Stimulated activated effector memory CD8-positive, alpha-beta T cell treated with anti-CD3 and anti-CD28 coated beads, Interleukin-12 subunit alpha, Interleukin-12 subunit beta, amount 100 ng/mL, for 72 hours (primary cell): ENCODE measurements at regions not wholly inside any gene's neighbourhood (a gene's known extent, or its start where the extent isn't known, plus 50 kb on each side); places are given as distances from the start of the nearest gene placed in this dataset.

Experiments used
- ATAC-seq: fragments of 150-1000 bp; cut with Tn5 transposase; 2 replicates; pipeline ENCODE4 v1.10.0; 2021
- DNase-seq, 2 donors: peaks; one replicate each; pipeline ENCODE4 v3.0.0; 2021 to 2022; ENCODE audit warnings: low spot score in 2 of 2
- H3K27ac Mint-ChIP-seq: one replicate; pipeline ENCODE4 v1.8.0; 2022; ENCODE audit warnings: mild to moderate bottlenecking, mixed read lengths
- H3K36me3 Mint-ChIP-seq: one replicate; pipeline ENCODE4 v1.8.0; 2022; ENCODE audit warnings: mild to moderate bottlenecking, mixed read lengths
- H3K4me1 Mint-ChIP-seq: one replicate; pipeline ENCODE4 v1.8.0; 2022; ENCODE audit warnings: mixed read lengths
- H3K4me3 Mint-ChIP-seq: one replicate; pipeline ENCODE4 v1.8.0; 2022; ENCODE audit warnings: mild to moderate bottlenecking, mixed read lengths
- H3K9me3 Mint-ChIP-seq: one replicate; pipeline ENCODE4 v1.8.0; 2022; ENCODE audit warnings: mixed read lengths

GRCh38 chr10:24128066-24128730 is 80.7 kb upstream of the KIAA1217 start:
- H3K4me3 Mint-ChIP-seq: no peak overlapping the region
- no peaks in the 10 kb centered on the region for H3K4me1 Mint-ChIP-seq
- no peaks in the 10 kb centered on the region for H3K9me3 Mint-ChIP-seq
- ATAC-seq (no peak), DNase-seq (no peak)
- no peak overlapping the region for H3K27ac Mint-ChIP-seq
- no peaks in the 10 kb centered on the region for H3K36me3 Mint-ChIP-seq

DNA sequence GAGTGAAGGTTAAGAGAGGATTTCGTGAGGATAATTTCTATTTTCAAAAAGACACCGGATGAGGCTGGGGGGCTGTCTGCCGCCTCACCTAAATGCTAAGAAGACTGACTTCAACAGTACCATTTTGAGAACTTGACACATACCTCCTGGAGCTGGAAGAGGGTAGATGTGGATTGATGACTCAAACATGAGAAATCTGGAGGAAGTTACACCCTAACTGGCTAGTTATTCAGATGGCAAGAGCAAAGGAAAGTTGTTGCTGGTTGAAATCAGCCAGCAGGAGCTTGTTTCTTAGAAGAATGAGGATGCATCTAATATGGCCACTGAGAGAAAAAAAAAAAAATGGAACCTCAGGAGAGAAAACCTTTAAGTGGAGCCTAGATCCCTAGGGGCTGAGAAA is 76.2 kb upstream of the KIAA1217 start:
- no peaks in the 10 kb centered on the region for H3K36me3 Mint-ChIP-seq
- H3K9me3 Mint-ChIP-seq: peaks cover 4% of the 10 kb centered on the region
- DNase-seq: no peak
- no peak overlapping the region for H3K4me3 Mint-ChIP-seq
- H3K27ac Mint-ChIP-seq: no peak overlapping the region
- H3K4me1 Mint-ChIP-seq: no peaks in the 10 kb centered on the region
- ATAC-seq: no peak

DNA sequence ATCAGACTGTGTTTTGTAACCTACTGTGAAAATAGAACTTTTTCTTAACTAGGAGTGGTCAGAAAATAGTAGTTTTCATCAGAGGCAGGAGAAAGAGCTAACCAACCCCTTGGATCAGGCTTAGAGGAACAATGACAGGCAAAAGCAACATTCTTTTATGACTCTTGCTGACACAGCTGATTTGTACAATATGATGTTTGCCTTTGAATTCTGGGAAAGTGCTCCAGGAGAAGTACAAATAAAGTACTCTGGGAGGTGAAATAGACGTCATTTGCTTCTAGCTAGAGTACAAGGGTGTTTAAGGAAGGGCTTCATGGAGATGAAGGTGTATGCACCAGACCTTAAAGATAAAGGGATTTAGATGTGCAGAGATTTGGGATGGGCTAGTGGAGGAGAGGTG is 75.1 kb upstream of the KIAA1217 start:
- no peaks in the 10 kb centered on the region for H3K36me3 Mint-ChIP-seq
- ATAC-seq (no peak), DNase-seq (no peak)
- no peak overlapping the region for H3K4me3 Mint-ChIP-seq
- H3K27ac Mint-ChIP-seq: no peak overlapping the region
- H3K9me3 Mint-ChIP-seq: peaks cover 4% of the 10 kb centered on the region
- H3K4me1 Mint-ChIP-seq: no peaks in the 10 kb centered on the region

GRCh38 chr10:24136070-24136469 is 72.9 kb upstream of the KIAA1217 start:
- H3K4me3 Mint-ChIP-seq: no peak overlapping the region
- H3K36me3 Mint-ChIP-seq: no peaks in the 10 kb centered on the region
- ATAC-seq (no peak), DNase-seq (no peak)
- no peaks in the 10 kb centered on the region for H3K4me1 Mint-ChIP-seq
- peaks cover 4% of the 10 kb centered on the region for H3K9me3 Mint-ChIP-seq
- H3K27ac Mint-ChIP-seq: no peak overlapping the region

- H3K4me3 Mint-ChIP-seq: no peak overlapping the region
- H3K27ac Mint-ChIP-seq: no peak overlapping the region
- DNase-seq: no peak
- H3K9me3 Mint-ChIP-seq: peaks cover 6% of the 10 kb centered on the region
- ATAC-seq: no peak
- no peaks in the 10 kb centered on the region for H3K4me1 Mint-ChIP-seq
- H3K36me3 Mint-ChIP-seq: no peaks in the 10 kb centered on the region
Observed at GRCh38 chr10:24147321-24147720, 61.6 kb upstream of the KIAA1217 start.

GRCh38 chr10:24149640-24150039 is 59.3 kb upstream of the KIAA1217 start:
- Mint-ChIP-seq H3K9me3 (peaks cover 2% of the 10 kb centered on the region), H3K4me1 (no peaks in the 10 kb centered on the region), H3K4me3 (no peak overlapping the region)

DNA sequence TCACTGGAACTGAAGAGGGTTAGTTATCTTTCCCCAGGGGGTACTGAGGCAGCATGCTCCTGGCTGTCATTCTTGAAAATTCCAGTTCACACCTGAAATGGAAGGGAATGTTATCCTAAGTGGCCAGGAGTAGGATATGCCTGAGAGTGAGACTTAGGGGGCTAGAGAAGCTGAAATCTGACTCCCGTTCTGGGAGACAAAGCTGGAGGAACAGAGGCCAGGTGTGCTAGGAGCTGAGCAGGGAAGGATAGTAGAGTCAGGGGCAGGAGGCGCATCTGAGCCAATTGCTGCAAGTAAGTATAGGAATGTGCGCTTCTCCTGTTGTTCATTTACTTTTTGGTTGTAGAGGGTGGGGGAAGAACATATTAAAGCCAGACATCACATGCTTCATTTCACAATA is 58.1 kb upstream of the KIAA1217 start:
- DNase-seq (no peak), ATAC-seq (no peak)
- Mint-ChIP-seq H3K4me3 (no peak overlapping the region), H3K4me1 (no peaks in the 10 kb centered on the region), H3K27ac (no peak overlapping the region), H3K9me3 (peaks cover 2% of the 10 kb centered on the region), H3K36me3 (no peaks in the 10 kb centered on the region)

More at GRCh38 chr10:24149640-24150039, 59.3 kb upstream of the KIAA1217 start:
- DNase-seq (no peak), ATAC-seq (no peak)
- Mint-ChIP-seq H3K36me3 (no peaks in the 10 kb centered on the region), H3K27ac (no peak overlapping the region)

DNA sequence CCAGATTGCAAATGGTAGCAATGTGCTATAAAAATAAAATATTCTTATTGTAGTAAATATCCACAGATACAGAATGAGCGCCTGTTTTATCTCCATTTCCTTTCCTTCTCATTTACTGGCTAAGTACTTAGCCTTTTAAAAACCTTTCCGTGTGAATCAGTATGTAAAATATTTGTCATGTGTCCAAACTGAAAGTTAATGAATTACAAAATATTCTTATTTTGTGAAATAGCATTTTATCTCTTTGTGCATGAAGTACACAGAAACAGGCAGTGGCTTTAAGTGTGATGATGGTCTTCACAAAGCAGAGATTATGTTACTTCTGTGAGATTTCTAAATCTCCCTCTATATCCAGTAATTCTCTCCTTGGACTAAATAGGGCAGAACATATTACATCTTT is 56.7 kb upstream of the KIAA1217 start:
- H3K27ac Mint-ChIP-seq: no peak overlapping the region
- no peak for ATAC-seq

GRCh38 chr10:24153031-24153430 is 55.9 kb upstream of the KIAA1217 start:
- Mint-ChIP-seq H3K27ac (no peak overlapping the region), H3K4me1 (no peaks in the 10 kb centered on the region)
- ATAC-seq: no peak

More for the DNA sequence above, 56.7 kb upstream of the KIAA1217 start:
- no peaks in the 10 kb centered on the region for H3K36me3 Mint-ChIP-seq
- H3K4me3 Mint-ChIP-seq: no peak overlapping the region
- no peaks in the 10 kb centered on the region for H3K4me1 Mint-ChIP-seq
- H3K9me3 Mint-ChIP-seq: peaks cover 8% of the 10 kb centered on the region
- no peak for DNase-seq

GRCh38 chr10:24153537-24153936 is 55.4 kb upstream of the KIAA1217 start:
- no peak overlapping the region for H3K4me3 Mint-ChIP-seq
- no peak for ATAC-seq
- no peak for DNase-seq
- H3K4me1 Mint-ChIP-seq: no peaks in the 10 kb centered on the region
- H3K27ac Mint-ChIP-seq: no peak overlapping the region
- H3K36me3 Mint-ChIP-seq: no peaks in the 10 kb centered on the region
- peaks cover 9% of the 10 kb centered on the region for H3K9me3 Mint-ChIP-seq

More at GRCh38 chr10:24153031-24153430, 55.9 kb upstream of the KIAA1217 start:
- no peak for DNase-seq
- Mint-ChIP-seq H3K36me3 (no peaks in the 10 kb centered on the region), H3K4me3 (no peak overlapping the region), H3K9me3 (peaks cover 10% of the 10 kb centered on the region)

DNA sequence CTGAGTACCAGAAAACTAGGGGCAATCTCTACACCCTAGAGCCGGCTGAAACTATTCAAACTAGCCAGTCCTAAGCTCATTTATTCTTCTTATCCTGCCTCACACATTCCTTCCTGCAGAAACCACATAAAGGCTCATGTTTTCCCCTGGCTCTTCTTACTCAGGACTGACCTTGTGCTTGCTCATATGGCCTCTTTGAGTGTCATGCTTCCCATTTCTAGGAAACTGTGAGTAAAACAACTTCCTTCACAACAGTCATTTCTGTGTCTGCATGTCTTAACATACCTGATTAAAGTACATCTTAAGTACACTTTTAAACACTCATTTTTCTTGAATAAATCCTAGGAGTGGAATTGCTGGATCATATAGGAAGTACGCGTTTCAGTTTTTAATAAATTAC is 52.3 kb upstream of the KIAA1217 start:
- DNase-seq (no peak), ATAC-seq (no peak)
- Mint-ChIP-seq H3K4me3 (no peak overlapping the region), H3K36me3 (no peaks in the 10 kb centered on the region), H3K9me3 (peaks cover 8% of the 10 kb centered on the region), H3K4me1 (no peaks in the 10 kb centered on the region), H3K27ac (no peak overlapping the region)

DNA sequence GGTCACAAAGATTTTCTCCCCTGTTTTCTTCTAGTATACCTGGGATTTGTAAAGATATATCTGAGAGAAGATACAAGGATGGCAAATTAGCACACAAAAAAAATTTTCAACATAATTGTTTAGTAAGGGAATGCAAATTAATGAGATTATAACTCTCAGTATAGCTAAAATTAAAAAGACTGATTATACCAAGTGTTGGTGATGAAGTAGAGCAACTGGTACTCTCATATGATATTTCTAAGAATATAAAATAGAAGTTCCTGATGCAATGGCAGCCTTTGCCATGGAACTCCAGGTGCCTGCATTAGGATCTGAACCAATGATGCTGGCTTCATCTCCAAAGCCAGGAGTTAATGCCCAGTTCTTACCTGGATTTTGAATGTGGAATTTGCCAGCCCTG is 51.4 kb upstream of the KIAA1217 start:
- no peaks in the 10 kb centered on the region for H3K4me1 Mint-ChIP-seq
- H3K36me3 Mint-ChIP-seq: no peaks in the 10 kb centered on the region
- H3K27ac Mint-ChIP-seq: no peak overlapping the region
- no peak overlapping the region for H3K4me3 Mint-ChIP-seq
- peaks cover 8% of the 10 kb centered on the region for H3K9me3 Mint-ChIP-seq
- ATAC-seq: no peak
- no peak for DNase-seq
